HG02840 (cell line): ENCODE measurements at regions not wholly inside any gene's neighbourhood (a gene's known extent, or its start where the extent isn't known, plus 50 kb on each side); places are given as distances from the start of the nearest gene placed in this dataset.

ENCODE experiments used
- ATAC-seq: cut with Tn5 transposase; IDR thresholded peaks from one replicate; pipeline ENCODE4 v1.9.1; 2021; ENCODE audit warnings: mild to moderate bottlenecking, moderate library complexity, moderate number of reproducible peaks; ENCODE audit not compliant: unreplicated experiment, low FRiP score

DNA sequence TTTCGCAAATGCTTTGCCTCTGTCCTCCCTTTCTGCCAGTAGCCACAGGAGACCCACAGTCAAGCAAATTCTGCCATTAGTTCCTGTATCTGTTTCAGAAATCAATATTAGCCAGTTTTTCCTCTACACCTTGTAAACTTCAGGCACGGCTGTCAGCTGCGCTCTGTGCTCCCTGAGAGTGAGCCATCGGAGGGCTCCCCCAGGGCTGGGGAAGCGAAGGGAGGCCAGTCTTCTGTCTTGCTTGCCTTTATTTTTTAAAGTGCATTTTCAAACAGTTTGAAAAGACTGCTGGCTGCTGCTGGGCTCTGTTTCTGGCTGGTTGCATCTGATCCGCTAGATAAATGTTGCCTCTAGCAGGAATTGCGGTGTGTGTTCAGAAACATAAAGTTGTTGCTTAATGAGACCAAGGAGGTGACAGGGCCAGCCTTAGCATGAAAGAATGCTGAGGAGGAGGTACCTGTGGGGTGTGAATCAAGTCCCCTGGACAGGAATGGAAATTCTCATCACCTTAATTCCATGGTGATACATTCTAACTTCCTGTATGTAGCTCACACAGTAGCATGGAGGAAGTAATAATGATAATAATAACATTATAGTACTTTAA, 421.7 kb upstream of the KIF2A start:
- ATAC-seq: no peak

DNA sequence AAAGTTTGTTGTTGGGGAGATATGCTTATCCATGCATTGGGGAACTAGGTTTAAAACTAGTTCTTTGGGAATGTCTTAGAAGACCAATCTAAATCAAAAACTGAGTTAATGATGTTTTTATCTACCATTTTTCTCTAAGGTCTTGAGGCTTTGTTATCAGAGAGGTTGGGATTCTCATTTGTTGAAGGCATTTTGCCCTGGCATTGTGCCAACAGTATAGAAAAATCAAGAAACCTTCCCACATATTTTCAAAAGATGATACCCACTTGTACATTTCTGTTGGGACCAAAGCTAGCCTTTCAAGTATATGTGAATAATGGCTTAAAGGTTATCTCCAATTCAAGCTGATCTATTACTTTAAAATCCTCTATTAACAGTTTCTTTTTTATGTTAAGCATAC, 419.8 kb upstream of the KIF2A start:
- ATAC-seq: no peak

DNA sequence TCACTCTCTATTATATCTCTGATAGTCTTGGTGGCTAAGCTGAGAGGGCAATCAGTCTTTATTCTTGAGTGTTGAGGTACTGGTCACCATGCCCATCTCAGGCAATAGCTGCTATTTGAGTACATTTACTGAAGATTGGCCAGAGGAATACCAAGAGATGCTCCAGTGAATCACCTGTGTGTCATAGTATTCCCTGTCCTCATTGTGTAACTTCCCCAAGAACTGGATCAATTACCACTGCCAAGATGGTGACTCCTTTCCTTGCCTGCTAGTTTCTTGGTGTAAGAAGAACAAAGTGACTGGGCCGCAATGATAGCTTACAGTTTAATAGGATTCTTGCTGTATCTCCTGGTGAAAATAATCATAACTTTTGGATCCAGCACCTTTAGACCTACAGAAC, 418.7 kb upstream of the KIF2A start:
- ATAC-seq: no peak

DNA sequence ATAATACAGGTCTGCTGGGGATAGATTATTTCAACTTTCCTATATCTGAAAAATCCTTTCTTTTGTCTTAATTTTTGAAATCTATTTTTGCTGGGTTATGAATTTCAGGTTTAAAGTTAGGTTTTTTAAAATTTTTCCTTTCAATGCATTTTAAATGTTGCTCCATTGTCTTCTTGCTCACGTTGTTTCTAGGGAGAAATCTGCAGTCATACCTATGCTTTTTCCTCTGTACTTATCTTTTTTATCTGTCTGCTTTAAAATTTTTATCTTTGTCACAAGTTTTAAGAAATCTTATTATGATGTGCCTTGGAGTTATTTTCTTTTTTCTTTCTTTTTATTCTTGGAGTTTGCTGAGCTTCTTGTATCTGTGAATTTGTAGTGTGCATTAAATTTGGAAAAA, 412.0 kb upstream of the KIF2A start:
- ATAC-seq: no peak

DNA sequence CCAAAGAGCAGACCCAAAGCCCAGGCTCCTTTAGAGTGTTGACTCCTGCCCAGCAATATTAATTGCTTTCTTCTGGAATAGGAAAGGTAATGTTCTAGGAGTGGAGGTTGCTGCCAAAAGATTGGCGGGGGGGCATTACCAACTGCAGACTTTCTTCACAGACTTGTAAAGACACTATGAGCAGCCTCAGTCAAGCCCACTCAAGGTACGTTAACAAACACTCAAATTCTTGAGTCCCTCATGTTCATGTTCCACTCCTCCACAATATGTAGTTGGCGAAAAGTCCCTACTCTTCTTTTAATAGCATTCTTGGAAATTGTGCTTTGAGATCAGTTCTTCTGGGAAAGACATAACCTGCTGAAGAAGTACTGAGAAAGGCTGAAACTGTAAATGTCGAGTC, 409.2 kb upstream of the KIF2A start:
- no peak for ATAC-seq

DNA sequence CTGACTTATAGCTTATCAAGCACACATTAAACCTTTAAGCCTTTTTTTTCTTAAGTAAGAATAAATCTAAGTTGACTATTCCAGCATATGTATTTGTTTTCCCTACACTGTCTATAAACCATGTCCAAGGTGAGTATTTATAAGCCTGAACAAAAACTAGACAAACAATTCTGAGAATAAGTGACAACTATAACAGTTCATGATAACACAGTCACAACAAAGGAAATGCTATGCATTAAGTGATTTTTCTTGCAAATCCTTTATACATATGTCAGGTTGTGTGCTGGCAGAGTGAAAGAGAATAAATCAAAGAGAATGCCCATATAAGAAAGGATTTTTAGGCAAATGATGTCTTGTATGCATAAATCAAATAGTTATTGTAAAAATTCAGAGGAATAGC, 408.8 kb upstream of the KIF2A start:
- ATAC-seq: no peak

DNA sequence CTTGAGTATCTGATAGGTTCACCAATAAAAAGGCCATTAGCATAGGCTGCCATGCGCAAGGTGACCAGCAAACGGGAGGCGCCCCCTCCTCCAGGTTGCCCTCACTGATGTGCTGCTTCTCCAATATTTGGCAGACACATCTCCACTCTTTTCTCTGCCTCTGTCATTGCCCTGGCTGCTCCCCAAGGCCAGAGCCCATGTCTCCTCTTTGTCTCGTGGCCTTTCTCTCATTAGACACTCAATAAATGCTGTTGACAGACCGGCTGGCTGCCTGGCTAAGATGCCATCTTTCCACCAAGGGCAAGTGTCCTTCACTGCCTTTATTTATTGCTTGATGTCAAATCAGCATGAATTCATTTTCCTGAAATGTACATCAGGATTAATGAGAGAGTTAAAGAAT, 404.0 kb upstream of the KIF2A start:
- no peak for ATAC-seq

DNA sequence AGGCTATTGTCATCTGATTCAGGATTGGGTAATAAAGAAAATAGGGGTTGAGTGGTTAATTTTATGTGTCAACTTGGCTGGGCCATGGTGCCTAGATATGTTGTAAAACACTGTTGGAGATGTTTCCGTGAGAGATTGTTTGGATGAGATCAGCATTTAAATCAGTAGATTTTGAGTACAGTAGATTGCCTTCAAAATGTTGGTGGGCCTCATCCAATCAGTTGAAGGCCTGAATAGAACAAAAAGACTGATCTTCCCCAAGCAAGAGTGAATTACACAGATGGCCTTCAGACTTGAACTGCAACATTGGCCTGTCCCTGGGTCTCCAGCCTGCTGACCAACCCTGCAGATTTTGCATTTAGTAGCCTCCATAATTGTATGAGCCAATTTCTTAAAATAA, 401.3 kb upstream of the KIF2A start:
- no peak for ATAC-seq

DNA sequence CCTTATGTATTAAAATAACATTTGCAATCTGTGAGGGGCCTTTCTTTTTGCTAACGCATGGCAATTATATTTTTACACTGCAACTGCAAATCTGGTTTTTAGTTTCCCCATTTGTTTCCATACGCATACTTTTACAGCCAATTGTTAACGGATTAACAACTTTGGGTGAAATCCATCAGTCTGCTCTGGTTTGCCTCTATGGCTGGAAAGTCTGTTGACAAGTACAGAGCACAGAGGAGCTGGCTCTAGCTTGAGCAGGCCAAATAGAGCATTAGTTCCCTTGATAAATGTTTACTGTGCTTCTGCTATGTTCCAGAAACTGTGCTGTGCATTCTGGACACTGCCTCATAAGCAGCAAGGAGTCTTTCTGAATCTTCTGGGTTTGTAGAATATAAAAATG, 400.4 kb upstream of the KIF2A start:
- ATAC-seq: no peak

DNA sequence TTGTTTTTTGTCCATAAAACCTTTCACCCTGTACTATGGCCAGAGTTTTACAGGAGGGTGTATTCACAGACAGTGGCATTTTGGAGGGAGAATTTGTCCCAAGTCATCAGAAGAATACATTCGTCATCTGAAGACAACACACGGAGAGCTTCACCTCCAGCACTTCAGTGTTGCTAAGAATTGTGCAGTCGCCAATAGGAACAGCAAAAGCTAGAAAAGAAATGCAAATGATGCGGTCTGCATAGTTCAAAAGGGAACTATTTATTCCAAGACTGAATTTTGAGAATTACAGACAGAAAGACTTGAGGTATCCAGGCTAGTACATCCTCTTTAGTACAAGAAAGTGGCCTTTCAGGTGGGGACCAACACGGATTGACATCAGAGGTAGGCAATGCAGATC, 399.2 kb upstream of the KIF2A start:
- ATAC-seq: no peak

DNA sequence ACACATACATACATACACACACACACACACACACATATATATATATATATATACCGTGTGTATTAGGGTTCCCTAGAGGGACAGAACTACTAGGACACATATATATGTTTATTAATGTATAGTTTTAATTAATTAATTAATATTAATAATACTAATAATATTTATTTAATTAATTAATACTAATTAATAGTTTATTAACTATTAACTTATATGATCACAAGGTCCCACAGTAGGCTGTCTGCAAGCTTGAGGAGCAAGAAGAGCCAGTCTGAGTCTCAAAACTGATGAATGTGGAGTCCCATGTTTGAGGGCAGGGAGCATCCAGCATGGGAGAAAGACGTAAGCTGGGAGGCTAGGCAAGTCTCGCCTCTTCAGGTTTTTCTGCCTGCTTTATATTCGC, 398.0 kb upstream of the KIF2A start:
- ATAC-seq: no peak

DNA sequence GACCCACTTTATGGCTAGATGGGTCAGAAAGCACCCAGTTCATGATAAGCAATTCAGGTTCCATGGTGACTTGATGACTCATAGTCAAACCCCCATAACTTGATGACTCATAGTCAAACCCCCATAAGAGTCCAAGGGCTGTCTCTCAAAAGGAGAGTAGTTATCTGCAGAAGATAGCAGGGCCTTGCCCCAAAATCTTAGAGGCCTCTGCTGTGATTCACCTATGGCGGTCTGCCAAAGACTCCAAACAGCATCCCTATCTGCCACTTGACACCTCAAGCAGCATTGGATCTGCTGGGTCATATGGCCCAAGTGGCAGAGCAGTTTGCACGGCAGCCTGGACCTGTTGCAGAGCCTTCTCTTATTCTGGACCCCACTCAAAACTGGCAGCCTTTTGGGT, 395.2 kb upstream of the KIF2A start:
- ATAC-seq: no peak

DNA sequence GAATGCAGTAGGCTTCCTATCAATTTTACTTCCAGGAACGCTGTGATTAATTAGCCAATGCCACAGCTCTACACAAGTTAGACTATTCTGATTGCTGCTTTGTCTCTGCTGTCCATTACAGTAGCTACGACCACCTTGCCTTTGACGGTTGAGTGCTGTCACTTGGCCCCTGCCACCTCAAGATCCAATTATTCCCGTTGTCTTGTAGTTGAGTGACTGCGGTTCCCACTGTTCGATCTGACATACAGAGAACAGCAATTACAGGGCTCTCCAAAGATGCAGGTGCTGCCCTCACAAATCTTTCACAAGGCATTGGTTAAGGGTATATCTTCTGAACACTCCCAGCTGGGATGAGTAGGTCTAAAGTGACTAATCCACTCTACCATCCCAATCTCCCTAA, 393.4 kb upstream of the KIF2A start:
- ATAC-seq: no peak

DNA sequence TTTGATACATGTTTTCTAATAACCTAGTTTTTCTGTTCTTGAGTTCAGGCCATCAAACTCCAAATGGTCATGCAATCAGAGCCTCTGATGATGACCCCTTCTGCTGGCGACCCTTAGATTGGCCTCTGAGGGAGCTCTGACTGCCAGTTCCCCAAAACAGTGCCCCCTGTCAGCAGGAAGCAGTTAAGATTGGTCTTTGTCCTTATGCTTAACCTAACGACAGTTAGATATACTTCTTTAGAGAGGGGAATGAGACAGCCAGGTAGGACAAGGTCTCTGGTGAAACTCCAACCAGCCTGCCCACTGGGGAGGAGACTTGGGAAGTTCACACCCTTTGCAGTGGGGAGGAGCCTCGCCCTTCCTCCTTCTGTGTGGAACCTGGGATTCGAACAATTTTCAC, 390.4 kb upstream of the KIF2A start:
- ATAC-seq: no peak

DNA sequence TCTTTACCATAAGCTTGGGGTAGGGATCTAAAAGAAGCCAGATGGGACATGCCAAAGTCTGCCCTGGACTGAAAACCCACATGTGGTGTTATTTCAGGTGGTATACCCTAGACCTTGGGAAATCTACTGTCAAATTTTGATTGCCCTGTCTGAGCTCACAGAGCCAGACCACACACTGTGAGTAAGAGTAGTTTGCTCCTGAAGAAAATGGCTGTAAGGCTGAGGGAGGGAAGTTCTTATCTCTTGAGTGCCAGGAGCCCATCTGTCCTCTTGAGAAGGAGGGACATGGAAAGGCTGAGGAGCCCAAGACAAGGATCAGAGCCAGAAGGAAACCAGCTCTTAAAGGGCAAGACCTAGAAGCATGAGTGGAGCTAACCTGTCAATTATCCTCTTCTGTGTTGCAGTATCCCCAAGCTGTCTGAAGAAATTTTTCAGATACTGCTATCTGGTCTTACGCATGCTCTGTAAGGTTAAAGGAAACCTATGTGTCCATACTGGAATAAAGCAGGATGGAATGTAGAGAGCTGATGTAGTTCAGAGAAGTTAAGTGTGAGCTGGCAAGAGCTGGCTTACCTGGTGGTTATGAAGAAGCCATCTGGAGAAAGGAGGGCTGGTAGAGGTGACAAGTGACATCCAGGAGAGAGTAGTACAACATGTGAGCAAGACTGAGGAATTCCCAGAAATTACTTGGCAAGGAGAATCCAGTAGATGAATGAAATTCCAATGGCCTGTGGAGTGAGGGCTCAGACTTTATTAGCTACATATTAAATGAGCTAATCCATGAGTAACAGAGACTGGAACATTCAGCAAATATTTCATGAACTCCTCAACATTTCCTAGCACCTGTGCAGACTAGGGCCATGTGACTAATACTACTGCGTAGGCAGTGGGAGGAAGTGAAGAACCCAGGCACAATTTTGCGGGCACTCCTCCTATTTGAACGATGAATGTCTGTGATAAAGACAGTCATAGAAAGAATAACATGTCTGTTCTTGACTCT, 389.1 kb upstream of the KIF2A start:
- ATAC-seq: no peak

DNA sequence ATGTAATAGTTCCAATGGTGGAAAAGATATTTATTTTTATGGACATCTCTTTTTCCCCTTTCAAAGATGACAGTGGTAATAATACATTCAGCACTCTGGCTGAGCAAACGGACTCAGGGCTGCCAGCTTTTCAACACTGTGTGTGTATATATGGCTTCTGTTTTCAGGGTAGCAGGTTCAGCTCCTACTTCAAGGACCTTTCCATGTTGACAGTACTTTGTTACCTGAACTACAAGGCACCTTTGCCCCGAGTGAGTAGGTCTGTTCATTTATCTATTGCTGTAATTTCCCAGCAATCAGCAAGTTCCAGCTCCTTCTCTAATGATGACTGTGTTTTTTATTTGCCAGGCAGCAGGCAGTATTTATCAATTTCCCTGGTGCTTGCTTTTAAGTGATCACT, 387.4 kb upstream of the KIF2A start:
- ATAC-seq: no peak

DNA sequence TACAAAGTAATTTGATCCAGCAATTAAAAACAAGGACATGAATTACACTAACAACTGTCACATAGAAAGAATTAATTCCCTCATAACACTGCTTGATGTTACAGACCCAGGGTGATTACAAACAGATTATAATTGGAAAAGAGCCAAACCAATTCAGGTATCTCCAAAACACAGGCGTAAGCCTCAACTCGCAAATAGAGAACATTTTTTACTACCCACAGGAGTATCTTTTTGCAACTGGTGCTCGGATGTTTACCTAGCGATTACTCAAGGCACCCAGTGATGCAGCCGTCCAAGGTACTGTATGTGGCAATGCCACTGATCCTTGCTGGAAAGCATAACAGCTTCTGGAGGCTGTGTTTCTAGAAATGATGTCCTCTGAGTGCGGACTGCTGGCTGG, 386.1 kb upstream of the KIF2A start:
- ATAC-seq: no peak

DNA sequence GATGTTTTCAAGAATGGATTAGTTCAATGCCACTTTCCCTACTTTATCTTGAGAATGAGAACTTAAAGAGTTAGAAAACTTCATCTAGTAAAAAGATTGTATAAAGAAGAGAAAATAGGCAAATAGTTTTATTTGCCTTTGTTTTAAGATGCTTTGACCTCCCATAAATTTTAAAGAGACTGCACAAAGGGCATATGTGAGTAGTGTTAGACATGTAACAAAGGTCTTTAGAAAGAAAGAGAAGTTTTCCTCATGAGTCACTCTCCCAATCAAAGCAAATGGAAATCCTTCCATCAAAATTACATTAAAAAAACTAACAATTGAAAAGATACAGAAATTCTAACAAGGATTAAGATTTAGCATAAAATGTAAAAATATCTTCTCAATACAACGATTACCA, 381.8 kb upstream of the KIF2A start:
- ATAC-seq: no peak

DNA sequence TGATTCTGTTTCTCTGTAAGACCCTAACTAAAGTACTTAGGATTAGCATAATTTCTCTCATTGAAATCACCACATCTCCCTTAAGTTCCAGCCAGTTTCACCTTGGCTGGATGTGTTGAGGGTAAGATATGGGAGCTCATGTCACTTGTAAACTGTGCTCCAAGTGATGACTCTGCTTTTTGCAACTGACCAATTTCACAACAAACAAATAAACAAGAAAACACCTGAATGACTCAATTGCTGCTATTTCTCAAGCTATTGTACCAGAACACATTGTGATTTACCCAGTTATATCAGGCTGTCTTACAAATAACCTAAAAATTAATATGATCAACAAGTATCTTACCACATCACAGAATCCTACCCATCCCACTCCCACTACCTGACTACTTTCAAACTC, 379.1 kb upstream of the KIF2A start:
- no peak for ATAC-seq

DNA sequence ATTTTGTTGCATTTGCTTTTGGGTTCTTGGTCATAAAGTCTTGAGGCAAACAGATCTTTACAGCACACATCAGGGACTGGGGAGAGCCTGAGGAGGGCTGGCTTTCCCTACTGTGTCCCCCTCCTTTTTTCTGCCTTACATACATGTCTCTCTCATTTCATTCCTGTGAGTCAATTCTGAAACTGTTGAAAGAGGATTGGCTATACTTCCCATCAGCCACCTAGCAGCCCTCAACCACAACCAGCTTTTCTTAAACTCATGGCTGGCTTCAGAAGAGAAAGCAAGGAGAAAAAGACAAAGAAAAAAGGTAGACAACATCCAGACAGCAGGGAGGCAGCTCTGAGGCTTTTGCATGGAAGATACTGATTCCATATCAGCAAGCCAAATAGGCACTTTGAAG, 374.8 kb upstream of the KIF2A start:
- no peak for ATAC-seq

DNA sequence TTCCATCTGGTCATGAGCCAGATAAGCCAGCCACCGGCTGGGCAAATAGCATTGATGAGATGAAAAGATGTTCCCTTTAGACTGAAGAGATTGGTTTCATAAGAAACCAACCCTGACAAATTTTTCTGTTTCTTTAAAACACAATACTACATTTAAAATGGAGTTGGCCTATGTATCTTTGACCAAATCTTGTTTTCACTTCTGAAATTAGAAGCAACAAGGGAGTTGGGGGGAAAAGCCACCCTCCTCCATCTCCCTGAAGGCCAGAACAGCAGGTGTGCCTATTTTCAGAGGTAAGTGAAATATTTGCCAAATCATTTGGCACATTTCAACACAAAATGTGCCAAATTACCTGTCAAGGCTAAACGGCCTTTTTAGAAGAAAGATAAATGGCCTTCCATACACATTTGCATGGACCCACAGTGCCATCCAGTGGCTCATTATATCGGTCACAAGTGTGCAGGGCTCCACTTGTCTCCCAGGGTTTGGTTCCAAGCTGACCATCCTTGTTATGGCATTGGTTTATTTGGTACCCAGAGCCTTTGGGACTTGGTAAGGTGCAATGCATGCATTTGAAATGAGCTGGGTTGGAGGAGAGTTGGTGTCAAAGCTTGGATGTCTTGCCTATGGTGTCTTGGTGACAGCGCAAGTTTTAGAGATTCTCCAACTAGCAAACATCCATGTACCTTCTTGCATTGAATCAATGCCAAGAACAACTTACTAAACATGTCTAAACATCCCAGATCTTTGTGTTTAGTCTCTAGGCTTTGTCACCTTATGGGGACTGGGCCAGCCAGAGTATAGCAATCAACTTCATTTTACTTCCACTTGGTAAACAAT, 372.0 kb upstream of the KIF2A start:
- no peak for ATAC-seq
